22Rv1 (cell line): ENCODE measurements at regions not wholly inside any gene's neighbourhood (a gene's known extent, or its start where the extent isn't known, plus 50 kb on each side); places are given as distances from the start of the nearest gene placed in this dataset.

ENCODE experiments used
- ZFX ChIP-seq: fragments of 450-650 bp; IDR thresholded peaks from 2 replicates; pipeline ENCODE4 v1.6.1; 2017; ENCODE audit warnings: antibody characterized with exemption, borderline replicate concordance
- TF ChIP-seq, protein P1 (sequence below): fragments of 450-650 bp; IDR thresholded peaks from 2 replicates; pipeline ENCODE4 v1.5.1; 2017; ENCODE audit warnings: mild to moderate bottlenecking

- TF ChIP-seq, protein P1, sequence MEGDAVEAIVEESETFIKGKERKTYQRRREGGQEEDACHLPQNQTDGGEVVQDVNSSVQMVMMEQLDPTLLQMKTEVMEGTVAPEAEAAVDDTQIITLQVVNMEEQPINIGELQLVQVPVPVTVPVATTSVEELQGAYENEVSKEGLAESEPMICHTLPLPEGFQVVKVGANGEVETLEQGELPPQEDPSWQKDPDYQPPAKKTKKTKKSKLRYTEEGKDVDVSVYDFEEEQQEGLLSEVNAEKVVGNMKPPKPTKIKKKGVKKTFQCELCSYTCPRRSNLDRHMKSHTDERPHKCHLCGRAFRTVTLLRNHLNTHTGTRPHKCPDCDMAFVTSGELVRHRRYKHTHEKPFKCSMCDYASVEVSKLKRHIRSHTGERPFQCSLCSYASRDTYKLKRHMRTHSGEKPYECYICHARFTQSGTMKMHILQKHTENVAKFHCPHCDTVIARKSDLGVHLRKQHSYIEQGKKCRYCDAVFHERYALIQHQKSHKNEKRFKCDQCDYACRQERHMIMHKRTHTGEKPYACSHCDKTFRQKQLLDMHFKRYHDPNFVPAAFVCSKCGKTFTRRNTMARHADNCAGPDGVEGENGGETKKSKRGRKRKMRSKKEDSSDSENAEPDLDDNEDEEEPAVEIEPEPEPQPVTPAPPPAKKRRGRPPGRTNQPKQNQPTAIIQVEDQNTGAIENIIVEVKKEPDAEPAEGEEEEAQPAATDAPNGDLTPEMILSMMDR: no peak
- no peak for TF ChIP-seq ZFX
Measured at GRCh38 chr3:13201851-13202250, 128.6 kb upstream of the IQSEC1 start.
